ENCODE measurements at regions not wholly inside any gene's neighbourhood (a gene's known extent, or its start where the extent isn't known, plus 50 kb on each side); places are given as distances from the start of the nearest gene placed in this dataset.

- Mint-ChIP-seq H3K27ac (no peak overlapping the region), H3K27me3 (ENCODE audit: insufficient read depth) (no peaks in the 10 kb centered on the region), H3K9me3 (no peaks in the 10 kb centered on the region), H3K4me1 (ENCODE audit: low read depth) (peaks cover 11% of the 10 kb centered on the region), H3K4me3 (no peak overlapping the region), H3K36me3 (ENCODE audit: low read depth) (0 out of 2 replicates have a peak, but pooled peaks cover 4% of the 10 kb centered on the region)
- no peak for TF ChIP-seq CTCF (IDR thresholded peaks at IDR 0.05)
- DNase-seq, result peak; percentile 30
These were observed 177.0 kb downstream of the TENT5A start for GRCh38 chr6:81575442-81575841.

- H3K27me3 Mint-ChIP-seq (ENCODE audit: insufficient read depth), result 0 out of 2 replicates have a peak, but pooled peaks cover 1% of the 10 kb centered on the region
- peaks cover 11% of the 10 kb centered on the region for H3K4me1 Mint-ChIP-seq (ENCODE audit: low read depth)
- TF ChIP-seq CTCF (IDR thresholded peaks at IDR 0.05), result no peak
These were observed 180.5 kb downstream of the TENT5A start for GRCh38 chr6:81572020-81572419.

GRCh38 chr6:81570681-81571080 lies 181.8 kb downstream of the TENT5A start:
- Mint-ChIP-seq H3K27me3 (ENCODE audit: insufficient read depth) (0 out of 2 replicates have a peak, but pooled peaks cover 1% of the 10 kb centered on the region), H3K27ac (no peak overlapping the region)
- no peak for TF ChIP-seq CTCF (IDR thresholded peaks at IDR 0.05)

More at GRCh38 chr6:81572020-81572419, 180.5 kb downstream of the TENT5A start:
- Mint-ChIP-seq H3K4me3 (no peak overlapping the region), H3K27ac (no peak overlapping the region), H3K9me3 (no peaks in the 10 kb centered on the region), H3K36me3 (ENCODE audit: low read depth) (no peaks in the 10 kb centered on the region)
- no peak for DNase-seq

GRCh38 chr6:81568973-81569372 lies 183.5 kb downstream of the TENT5A start:
- Mint-ChIP-seq H3K27ac (no peak overlapping the region), H3K9me3 (no peaks in the 10 kb centered on the region), H3K27me3 (ENCODE audit: insufficient read depth) (0 out of 2 replicates have a peak, but pooled peaks cover 1% of the 10 kb centered on the region), H3K4me3 (no peak overlapping the region), H3K36me3 (ENCODE audit: low read depth) (no peaks in the 10 kb centered on the region), H3K4me1 (ENCODE audit: low read depth) (peaks cover 24% of the 10 kb centered on the region)
- no peak for DNase-seq
- TF ChIP-seq CTCF (IDR thresholded peaks at IDR 0.05), result no peak

More at GRCh38 chr6:81570681-81571080, 181.8 kb downstream of the TENT5A start:
- Mint-ChIP-seq H3K4me3 (no peak overlapping the region), H3K36me3 (ENCODE audit: low read depth) (no peaks in the 10 kb centered on the region), H3K4me1 (ENCODE audit: low read depth) (peaks cover 11% of the 10 kb centered on the region), H3K9me3 (no peaks in the 10 kb centered on the region)
- no peak for DNase-seq

GRCh38 chr6:81565071-81565470 lies 187.4 kb downstream of the TENT5A start:
- 0 out of 2 replicates have a peak, but pooled peaks cover 1% of the 10 kb centered on the region for H3K27me3 Mint-ChIP-seq (ENCODE audit: insufficient read depth)
- H3K27ac Mint-ChIP-seq, result no peak overlapping the region
- H3K36me3 Mint-ChIP-seq (ENCODE audit: low read depth), result no peaks in the 10 kb centered on the region
- peaks cover 41% of the 10 kb centered on the region for H3K4me1 Mint-ChIP-seq (ENCODE audit: low read depth)
- H3K9me3 Mint-ChIP-seq, result no peaks in the 10 kb centered on the region
- H3K4me3 Mint-ChIP-seq, result no peak overlapping the region
- no peak for TF ChIP-seq CTCF (IDR thresholded peaks at IDR 0.05)
- no peak for DNase-seq
